GM10248 (cell line): ENCODE measurements at regions not wholly inside any gene's neighbourhood (a gene's known extent, or its start where the extent isn't known, plus 50 kb on each side); places are given as distances from the start of the nearest gene placed in this dataset.
"Not testable (repeated sequence)": the region's sequence is repeated elsewhere in the genome, so short reads cannot be mapped to it uniquely, and the experiment has no call there.

ENCODE experiments used
- CTCF ChIA-PET: fragments of 300-600 bp; sonication (Branson Sonifier 250); formaldehyde crosslinking; extraction: SDS; loops from one replicate; lab custom pipeline; 2021; ENCODE audit warnings: antibody characterized with exemption; lab: Yijun Ruan, JAX
- POLR2A ChIA-PET: fragments of 350-650 bp; sonication (Branson Sonifier 250); formaldehyde crosslinking; extraction: SDS; loops from one replicate; lab custom pipeline; 2020; ENCODE audit warnings: antibody characterized with exemption; lab: Yijun Ruan, JAX
- DNase-seq: peaks from one replicate; pipeline ENCODE4 v3.0.0; 2012; ENCODE audit errors: extremely low spot score
- TF ChIP-seq, protein P1 (sequence below): IDR thresholded peaks from 2 replicates; pipeline ENCODE4 v1.5.1; 2012; ENCODE audit warnings: mild to moderate bottlenecking, low read depth; ENCODE audit errors: extremely low read depth, missing control alignments, control extremely low read depth

DNA sequence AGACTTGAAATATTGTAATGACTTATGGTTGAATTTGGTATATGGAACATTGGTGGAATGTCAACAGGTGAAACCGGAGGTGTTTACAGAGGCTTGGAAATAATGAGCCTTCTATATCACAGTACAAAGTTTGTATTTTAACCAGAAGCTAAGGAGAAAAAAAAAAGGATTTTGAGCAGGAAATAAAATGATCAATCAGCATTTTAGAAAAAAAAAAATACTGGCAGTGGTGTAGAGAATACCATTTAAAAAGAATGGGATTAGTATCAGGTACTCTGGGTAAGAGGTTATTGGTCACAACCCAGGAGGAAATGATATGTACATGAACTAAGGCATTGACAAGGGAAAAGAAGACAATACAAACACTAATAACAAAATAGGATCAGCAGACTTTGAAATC, 587.1 kb upstream of the HTR2C start:
- DNase-seq = no peak
- ChIA-PET CTCF (no interaction called here), POLR2A (no interaction called here)
- TF ChIP-seq, protein P1, sequence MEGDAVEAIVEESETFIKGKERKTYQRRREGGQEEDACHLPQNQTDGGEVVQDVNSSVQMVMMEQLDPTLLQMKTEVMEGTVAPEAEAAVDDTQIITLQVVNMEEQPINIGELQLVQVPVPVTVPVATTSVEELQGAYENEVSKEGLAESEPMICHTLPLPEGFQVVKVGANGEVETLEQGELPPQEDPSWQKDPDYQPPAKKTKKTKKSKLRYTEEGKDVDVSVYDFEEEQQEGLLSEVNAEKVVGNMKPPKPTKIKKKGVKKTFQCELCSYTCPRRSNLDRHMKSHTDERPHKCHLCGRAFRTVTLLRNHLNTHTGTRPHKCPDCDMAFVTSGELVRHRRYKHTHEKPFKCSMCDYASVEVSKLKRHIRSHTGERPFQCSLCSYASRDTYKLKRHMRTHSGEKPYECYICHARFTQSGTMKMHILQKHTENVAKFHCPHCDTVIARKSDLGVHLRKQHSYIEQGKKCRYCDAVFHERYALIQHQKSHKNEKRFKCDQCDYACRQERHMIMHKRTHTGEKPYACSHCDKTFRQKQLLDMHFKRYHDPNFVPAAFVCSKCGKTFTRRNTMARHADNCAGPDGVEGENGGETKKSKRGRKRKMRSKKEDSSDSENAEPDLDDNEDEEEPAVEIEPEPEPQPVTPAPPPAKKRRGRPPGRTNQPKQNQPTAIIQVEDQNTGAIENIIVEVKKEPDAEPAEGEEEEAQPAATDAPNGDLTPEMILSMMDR = no peak

DNA sequence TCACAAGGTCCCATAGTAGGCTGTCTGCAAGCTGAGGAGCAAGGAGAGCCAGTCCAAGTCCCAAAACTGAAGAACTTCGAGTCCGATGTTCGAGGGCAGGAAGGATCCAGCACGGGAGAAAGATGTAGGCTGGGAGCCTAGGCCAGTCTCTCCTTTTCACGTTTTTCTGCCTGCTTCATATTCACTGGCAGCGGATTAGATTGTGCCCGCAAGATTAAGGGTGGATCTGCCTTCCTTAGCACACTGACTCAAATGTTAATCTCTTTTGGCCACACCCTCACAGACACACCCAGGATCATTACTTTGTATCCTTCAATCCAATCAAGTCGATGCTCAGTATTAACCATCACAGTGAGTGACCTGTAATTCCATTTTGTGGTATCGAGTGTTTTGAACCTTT, 592.2 kb upstream of the HTR2C start:
- CTCF ChIA-PET, POLR2A ChIA-PET, DNase-seq: not testable (repeated sequence)

DNA sequence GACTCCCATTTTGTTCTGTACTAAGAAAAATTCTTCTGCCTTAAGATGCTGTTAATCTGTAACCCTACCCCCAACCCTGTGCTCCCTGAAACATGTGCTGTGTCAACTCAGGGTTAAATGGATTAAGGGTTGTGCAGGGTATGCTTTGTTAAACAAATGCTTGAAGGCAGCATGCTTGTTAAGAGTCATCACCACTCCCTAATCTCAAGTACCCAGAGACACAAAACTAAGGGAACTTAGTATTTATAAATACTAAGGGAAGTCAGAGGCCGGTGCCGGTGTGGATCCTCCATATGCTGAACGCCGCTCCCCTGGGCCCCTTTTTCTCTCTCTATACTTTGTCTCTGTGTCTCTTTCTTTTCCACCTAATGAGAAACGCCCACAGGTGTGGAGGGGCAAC, 593.2 kb upstream of the HTR2C start:
- CTCF ChIA-PET, POLR2A ChIA-PET, DNase-seq: not testable (repeated sequence)

DNA sequence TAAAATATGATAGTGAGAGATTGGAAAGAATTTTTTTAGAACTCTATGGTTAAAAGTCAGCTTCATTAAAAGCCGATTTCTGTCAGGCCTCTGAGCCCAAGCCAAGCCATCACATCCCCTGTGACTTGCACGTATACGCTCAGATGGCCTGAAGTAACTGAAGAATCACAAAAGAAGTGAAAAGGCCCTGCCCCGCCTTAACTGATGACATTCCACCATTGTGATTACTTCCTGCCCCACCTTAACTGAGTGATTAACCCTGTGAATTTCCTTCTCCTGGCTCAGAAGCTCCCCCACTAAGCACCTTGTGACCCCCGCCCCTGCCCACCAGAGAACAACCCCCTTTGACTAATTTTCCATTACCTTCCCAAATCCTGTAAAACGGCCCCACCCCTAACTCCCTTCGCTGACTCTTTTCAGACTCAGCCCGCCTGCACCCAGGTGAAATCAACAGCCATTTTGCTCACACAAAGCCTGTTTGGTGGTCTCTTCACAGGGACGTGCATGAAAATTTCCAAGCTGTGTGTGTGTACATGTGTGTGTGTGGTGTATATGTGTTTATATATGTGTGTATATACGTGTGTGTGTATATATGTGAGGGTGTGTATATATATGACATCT, 595.5 kb upstream of the HTR2C start:
- CTCF ChIA-PET, POLR2A ChIA-PET, DNase-seq: not testable (repeated sequence)

DNA sequence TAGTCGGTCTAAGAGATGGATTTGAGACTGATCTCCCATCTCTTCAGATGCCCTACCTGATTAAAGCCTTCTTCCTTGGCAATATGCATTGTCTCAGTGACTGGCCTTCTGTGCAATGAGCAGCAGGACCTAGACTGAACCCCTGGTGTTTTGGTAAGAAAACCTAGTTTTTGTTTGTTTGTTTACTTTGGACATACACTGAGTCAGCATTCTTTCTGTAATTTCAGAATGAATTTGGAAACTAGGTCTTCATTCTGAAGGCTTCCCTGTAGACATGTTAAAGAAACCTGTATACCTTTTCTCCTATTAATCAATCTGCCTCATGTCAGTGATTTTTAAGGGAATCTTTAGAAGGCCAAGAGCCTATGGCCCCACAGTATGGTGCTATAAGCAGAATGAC, 597.5 kb upstream of the HTR2C start:
- ChIA-PET CTCF (no interaction called here), POLR2A (no interaction called here)
- DNase-seq = no peak
- TF ChIP-seq, protein P1 = no peak

DNA sequence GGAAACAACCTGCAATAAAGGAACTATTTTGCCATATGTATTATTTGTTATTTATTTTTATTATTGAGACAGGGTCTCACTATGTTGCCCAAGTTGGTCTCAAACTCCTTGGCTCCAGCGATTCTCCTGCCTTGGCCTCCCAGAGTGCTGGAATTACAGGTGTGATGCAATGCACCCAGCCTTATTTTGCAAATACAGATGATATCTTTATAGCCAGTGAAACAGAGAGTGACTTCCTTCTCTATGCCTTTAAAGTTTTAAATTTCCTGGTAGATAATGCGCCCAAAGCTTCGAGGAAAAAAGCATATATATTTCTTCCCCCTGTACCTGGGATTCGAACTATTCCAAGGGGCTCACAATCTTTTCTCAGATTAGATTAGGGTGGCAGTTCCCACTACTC, 601.1 kb upstream of the HTR2C start:
- ChIA-PET CTCF (no interaction called here), POLR2A (no interaction called here)
- TF ChIP-seq, protein P1 = no peak
- no peak for DNase-seq

DNA sequence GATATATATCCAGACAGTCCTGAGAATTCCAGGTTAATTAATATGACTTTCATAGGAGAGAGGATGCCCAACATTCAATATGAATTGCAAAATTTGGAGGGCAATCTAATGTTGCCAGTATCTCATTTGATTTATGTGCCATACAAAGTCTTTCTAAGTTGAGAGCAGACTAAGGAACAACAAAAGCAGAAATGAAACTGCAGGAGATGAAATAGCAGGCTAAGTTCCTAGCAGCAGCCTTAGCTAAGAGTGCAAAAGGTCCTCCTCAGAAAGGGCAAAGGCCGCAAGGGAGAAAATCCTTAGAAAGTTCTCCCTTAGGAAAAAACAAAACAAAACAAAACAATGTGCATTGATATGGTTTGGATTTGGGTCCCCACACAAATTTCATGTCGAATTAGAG, 602.9 kb upstream of the HTR2C start:
- ChIA-PET CTCF (no interaction called here), POLR2A (no interaction called here)
- TF ChIP-seq, protein P1 = no peak
- no peak for DNase-seq

DNA sequence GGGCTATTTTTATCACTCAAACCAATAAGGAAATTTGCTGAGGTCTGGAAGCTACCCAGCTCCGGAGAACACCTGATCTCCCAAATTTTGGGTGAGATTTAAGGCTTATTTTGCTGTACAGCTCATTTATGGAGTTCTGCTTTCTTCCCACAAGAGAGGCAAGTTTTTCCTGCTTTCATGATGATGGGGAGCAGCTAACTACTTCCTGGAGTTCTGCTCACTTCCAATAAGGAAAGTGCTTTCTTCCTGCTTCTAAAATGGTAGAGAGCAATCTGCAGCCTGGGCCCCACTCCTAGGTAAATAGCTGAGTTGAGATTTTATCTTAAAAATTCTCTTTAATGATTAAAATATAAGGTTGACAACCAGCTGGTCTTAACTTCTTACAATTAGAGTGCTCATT, 606.0 kb upstream of the HTR2C start:
- TF ChIP-seq, protein P1 = no peak
- POLR2A ChIA-PET = no interaction called here
- no peak for DNase-seq
- CTCF ChIA-PET = no interaction called here
